Mucosa of descending colon (tissue), 3 donors: ENCODE measurements at regions not wholly inside any gene's neighbourhood (a gene's known extent, or its start where the extent isn't known, plus 50 kb on each side); places are given as distances from the start of the nearest gene placed in this dataset.
A peak's percentile ranks its signal among the peaks of the same experiment; 100 is the strongest.
"Not testable (repeated sequence)": the region's sequence is repeated elsewhere in the genome, so short reads cannot be mapped to it uniquely, and the experiment has no call there.

Experiments used
- ATAC-seq: fragments of 200-7000 bp; cut with Tn5 transposase; one replicate; pipeline ENCODE4 v1.9.1; 2020; ENCODE audit warnings: mild to moderate bottlenecking, moderate library complexity
- DNase-seq, 3 donors: peaks; one replicate each; pipeline ENCODE4 v3.0.0-alpha.2; 2020
- H3K36me3 ChIP-seq: fragments of 200-600 bp; one replicate; pipeline ENCODE4 v1.8.0; 2021; ENCODE audit warnings: low read depth, mild to moderate bottlenecking
- H3K4me1 ChIP-seq: fragments of 200-600 bp; one replicate; pipeline ENCODE4 v1.8.0; 2021; ENCODE audit warnings: low read depth, mild to moderate bottlenecking
- H3K4me3 ChIP-seq: fragments of 200-600 bp; one replicate; pipeline ENCODE4 v1.8.0; 2021; ENCODE audit warnings: mild to moderate bottlenecking
- H3K9me3 ChIP-seq: fragments of 200-600 bp; one replicate; pipeline ENCODE4 v1.8.0; 2021; ENCODE audit warnings: mild to moderate bottlenecking
- CTCF ChIP-seq: fragments of 200-600 bp; IDR thresholded peaks from one replicate; pipeline ENCODE4 v1.8.0; 2022; ENCODE audit warnings: antibody characterized with exemption, mild to moderate bottlenecking
- intact Hi-C, 2 donors: fragments of 100-400 bp; cut with DNase I in 1 of 2; cut with micrococcal nuclease in 1 of 2; formaldehyde crosslinking; loops; one replicate each; pipeline versions ENCODE4 v1.11.0 to v1.11.1; 2022; cut with DNase I, micrococcal nuclease
- donor health status: DM: no; HTN: no; CAD: no; lungs with moderate emphysema.
- donor health status: DM: no; HTN: no; CAD: no.
- donor health status: DM: no; HTN: yes; CAD: no.

GRCh38 chr2:239594019-239594771 is 193.4 kb upstream of the HDAC4 start:
- intact Hi-C loops = no loop called here
- peak in 2 of 3 donors; percentile 7 to 28 for DNase-seq
- H3K9me3 ChIP-seq = peaks cover 4% of the 10 kb centered on the region
- H3K36me3 ChIP-seq = no peaks in the 10 kb centered on the region
- no peak overlapping the region for H3K4me3 ChIP-seq
- no peak for ATAC-seq
- H3K4me1 ChIP-seq = no peaks in the 10 kb centered on the region
- no peak for TF ChIP-seq CTCF

- Histone ChIP-seq H3K36me3 (no peaks in the 10 kb centered on the region), H3K4me1 (no peaks in the 10 kb centered on the region), H3K9me3 (peaks cover 4% of the 10 kb centered on the region), H3K4me3 (no peak overlapping the region)
- intact Hi-C loops = no loop called here
- no peak for TF ChIP-seq CTCF
- DNase-seq (peak in 2 of 3 donors; percentile 7), ATAC-seq (no peak)
Measured at GRCh38 chr2:239593455-239593854, 192.6 kb upstream of the HDAC4 start.

GRCh38 chr2:239592629-239593290 is 191.9 kb upstream of the HDAC4 start:
- H3K4me1 ChIP-seq, H3K36me3 ChIP-seq, H3K9me3 ChIP-seq, H3K4me3 ChIP-seq, intact Hi-C loops, ATAC-seq: not testable (repeated sequence)
- DNase-seq = peak in 1 of 3 donors; percentile 14

GRCh38 chr2:239590995-239591915 is 190.4 kb upstream of the HDAC4 start:
- intact Hi-C loops = no loop called here
- H3K36me3 ChIP-seq = no peaks in the 10 kb centered on the region
- ATAC-seq (no peak), DNase-seq (peak in 1 of 3 donors; percentile 23)
- no peaks in the 10 kb centered on the region for H3K4me1 ChIP-seq
- no peak overlapping the region for H3K4me3 ChIP-seq
- peaks cover 4% of the 10 kb centered on the region for H3K9me3 ChIP-seq
- no peak for TF ChIP-seq CTCF

- intact Hi-C loops = no loop called here
Measured at GRCh38 chr2:239590276-239590675, 189.5 kb upstream of the HDAC4 start.

More at GRCh38 chr2:239590276-239590675, 189.5 kb upstream of the HDAC4 start:
- Histone ChIP-seq H3K9me3 (peaks cover 4% of the 10 kb centered on the region), H3K36me3 (no peaks in the 10 kb centered on the region), H3K4me1 (no peaks in the 10 kb centered on the region), H3K4me3 (no peak overlapping the region)
- no peak for TF ChIP-seq CTCF
- DNase-seq (peak in 1 of 3 donors; percentile 18), ATAC-seq (no peak)
